HG03432 (cell line): ENCODE measurements at regions not wholly inside any gene's neighbourhood (a gene's known extent, or its start where the extent isn't known, plus 50 kb on each side); places are given as distances from the start of the nearest gene placed in this dataset.

Experiments
- ATAC-seq: cut with Tn5 transposase; IDR thresholded peaks from one replicate; pipeline ENCODE4 v1.9.1; 2021; ENCODE audit warnings: mild to moderate bottlenecking, moderate library complexity; ENCODE audit not compliant: unreplicated experiment

- no peak for ATAC-seq
These were observed 213.2 kb upstream of the FOXN3 start for GRCh38 chr14:89630101-89630829.

DNA sequence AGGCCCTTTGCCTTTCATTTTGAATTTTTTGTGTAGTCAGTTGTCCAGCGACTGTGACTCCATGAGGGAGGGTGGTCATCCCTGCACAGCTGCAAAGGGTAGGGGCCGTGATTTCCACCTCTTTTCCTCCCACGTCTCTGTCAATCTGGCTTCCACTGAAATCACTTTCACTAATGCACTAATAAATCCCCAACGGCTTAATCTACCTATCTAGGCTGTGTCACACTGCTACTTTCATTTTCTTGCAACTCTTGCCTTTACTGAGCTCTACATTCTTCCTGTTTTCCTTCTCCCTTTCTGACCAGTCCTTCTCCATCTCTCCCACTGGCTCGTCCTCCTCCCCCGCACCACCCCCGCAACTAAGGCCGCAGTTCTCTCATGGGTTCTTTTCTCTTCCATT is 212.3 kb upstream of the FOXN3 start:
- no peak for ATAC-seq

GRCh38 chr14:89628521-89628920 is 211.5 kb upstream of the FOXN3 start:
- ATAC-seq, result no peak

- ATAC-seq, result peak; percentile 38
These were observed 209.3 kb upstream of the FOXN3 start for GRCh38 chr14:89626233-89626806.

DNA sequence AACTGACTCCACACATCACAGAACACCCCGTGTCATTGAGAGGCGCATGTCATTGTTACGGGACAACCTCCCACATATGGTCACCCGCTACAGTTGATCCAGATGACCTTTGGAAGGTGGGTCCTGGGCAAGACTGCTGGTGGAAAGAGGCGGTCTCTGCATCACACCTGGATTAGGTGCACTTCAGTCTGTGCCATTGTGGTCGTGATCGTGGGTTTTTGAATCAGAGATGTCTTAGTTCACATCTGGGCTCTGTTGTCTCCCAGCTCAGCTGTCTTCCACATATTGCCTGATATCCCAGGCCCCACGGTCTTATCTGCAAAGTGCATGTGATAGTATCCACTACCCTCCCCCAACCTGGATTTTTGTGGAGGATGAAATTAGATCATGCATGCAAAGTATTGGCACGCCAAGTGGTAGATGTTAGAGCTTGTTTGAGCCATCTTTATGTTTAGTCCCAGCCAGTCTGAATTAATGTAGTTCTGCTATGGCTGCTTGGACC is 208.7 kb upstream of the FOXN3 start:
- ATAC-seq, result no peak

- no peak for ATAC-seq
These were observed 208.2 kb upstream of the FOXN3 start for GRCh38 chr14:89625244-89625713.

GRCh38 chr14:89624500-89625156 is 207.6 kb upstream of the FOXN3 start:
- no peak for ATAC-seq

DNA sequence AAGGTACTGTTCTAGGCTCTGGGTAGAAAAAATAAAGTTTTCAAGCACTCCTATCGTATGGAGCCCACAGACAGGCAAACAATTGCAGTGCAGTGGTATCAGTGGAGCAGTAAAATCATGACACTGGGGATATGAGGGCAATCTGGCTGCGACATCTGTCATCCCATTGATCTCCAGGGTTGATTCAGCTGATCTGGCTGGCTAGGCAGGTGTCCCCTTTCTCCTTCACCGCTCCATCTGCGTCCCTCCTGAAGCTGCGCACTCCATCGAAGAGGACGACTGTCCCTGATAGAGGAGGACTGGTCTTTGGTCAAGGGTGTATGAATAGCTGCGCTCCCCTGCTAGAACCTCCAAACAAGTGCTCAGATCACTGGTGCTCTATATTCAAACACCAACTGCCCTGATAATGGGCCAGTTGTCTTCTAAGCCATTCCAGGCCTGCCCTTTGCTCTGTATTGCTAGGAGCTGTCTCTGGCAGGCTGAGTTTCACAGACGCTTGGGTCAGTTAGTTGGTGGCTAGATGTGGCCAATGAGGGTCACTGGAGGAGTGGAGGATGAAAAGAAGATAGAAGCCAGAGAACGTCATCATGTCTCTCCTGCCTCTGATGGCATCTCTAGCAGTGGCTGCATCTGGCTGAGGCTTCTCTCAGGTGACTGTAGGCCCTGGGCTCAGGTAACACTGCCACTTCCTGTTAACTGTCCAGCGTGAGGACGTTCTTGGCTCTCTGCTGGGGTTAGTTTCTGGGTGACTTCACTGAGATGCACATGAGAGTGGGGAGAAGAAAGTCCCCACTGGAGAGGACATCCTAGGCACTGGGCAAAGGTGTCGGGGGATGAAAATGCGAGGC is 205.0 kb upstream of the FOXN3 start:
- no peak for ATAC-seq

GRCh38 chr14:89621009-89621421 is 204.0 kb upstream of the FOXN3 start:
- ATAC-seq, result no peak

GRCh38 chr14:89620436-89620835 is 203.4 kb upstream of the FOXN3 start:
- no peak for ATAC-seq

GRCh38 chr14:89619596-89619995 is 202.6 kb upstream of the FOXN3 start:
- no peak for ATAC-seq

DNA sequence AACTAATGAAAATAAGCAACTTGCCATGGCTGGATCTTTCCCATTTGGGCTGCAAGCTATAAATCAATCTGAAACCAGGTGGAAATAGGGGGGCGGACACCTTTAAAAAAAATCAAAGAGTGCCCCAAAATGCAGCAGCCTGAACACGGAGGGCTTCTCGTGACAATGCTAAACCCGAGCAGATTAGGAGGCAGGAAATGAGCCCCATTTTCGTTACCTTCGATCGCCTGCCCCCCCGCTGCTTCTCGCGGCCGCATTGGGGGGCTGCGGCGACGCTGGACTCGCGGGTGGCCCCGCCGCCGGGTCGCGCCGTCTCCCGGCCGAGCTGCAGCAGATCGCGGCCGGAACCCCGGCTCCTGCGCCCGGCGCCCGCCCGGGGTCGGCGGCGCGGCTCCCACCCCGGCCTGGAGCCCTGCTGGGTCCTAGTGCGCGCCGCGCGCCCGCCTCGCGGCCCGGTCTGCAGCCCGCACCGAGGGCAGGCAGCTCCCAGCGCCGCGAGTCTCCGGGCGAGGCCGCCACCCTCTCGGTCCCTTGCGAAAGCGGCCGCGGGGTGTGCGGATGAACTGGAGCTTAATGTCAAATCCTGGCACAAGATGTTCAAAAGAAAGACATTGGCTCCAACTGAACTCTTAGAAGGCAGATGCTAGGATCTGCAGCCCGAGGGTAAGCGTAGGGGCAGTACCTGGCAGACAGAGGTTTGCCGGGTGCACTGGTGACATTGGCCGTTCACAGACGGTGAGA is 201.9 kb upstream of the FOXN3 start:
- ATAC-seq, result peak; percentile 73

DNA sequence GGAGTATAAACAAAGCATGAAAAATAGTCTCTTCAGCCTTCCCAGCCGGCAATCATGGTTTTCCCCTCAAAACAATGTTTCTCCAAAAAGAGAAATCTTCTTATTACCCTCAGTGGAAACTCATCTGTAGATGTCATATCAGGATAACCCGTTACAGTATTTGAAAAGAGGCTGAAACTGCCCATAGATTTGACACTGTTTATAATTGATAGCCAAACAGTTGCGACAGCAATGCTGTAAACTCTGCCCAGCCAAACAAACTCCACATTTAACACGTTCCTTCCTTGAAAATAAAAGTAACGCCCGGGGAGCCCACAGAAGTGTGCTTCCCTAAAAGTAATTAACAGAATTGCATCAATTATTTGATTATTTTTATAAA is 201.3 kb upstream of the FOXN3 start:
- no peak for ATAC-seq

DNA sequence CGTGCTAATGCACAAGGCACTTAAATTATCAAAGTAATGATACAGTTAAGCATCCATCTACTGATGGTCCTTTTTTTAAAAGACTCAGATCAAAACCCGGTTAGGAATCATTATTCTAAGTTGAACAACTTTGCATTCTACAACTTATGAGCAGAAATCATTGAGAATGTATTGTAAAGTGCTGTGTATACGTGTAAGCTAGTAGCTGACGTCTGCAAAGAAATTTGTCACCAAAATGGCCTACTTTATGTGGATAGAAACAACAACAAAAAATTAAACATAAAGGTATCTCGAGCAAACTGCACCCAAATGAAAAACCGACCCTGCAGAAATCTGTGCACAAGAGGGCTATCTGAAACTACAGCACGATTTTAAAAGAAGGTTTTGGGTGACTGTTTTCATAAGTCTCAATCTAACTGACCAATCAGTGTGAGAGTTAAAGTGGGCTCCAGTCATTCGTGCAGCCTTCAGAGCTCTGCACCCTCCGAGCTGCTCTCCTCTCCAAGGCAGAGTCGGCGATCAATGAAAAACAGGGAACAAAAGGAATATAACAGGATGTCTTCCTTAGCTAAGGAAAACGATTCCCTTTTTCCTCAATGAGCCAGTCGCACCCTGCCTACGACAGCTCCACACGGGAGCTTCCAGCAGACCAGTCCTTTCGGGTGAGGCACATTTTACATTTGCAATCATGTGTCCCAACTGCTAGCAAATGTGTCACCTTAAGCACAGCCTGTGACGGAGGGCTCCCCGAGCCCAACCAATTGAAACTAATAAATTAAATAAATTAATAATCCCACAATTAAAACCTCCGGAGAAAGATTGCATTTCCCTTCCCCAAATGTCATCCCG is 200.7 kb upstream of the FOXN3 start:
- ATAC-seq, result peak; percentile 24

DNA sequence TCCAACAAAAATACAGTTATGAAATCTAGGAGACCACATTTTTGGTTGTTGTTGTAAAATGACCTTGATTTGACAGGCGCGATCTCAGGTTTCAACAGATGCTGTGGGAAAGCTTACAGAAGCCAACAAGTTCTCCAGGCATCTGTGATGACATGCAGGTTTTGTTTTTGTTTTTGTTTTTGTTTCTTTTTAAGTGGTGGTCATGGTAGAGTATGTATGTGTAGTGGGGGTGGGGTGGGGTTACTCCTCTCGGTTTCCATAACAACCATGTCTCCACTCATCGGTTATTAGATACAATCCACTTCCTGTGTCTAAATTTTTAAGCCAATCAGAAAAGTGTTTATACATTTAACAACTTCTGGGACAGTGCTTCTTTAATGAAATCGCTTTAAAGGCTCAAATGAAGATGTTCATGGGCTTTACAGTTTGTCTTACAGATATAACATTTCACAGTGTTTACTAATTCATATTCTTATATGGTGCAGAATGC is 199.9 kb upstream of the FOXN3 start:
- ATAC-seq, result peak; percentile 56

DNA sequence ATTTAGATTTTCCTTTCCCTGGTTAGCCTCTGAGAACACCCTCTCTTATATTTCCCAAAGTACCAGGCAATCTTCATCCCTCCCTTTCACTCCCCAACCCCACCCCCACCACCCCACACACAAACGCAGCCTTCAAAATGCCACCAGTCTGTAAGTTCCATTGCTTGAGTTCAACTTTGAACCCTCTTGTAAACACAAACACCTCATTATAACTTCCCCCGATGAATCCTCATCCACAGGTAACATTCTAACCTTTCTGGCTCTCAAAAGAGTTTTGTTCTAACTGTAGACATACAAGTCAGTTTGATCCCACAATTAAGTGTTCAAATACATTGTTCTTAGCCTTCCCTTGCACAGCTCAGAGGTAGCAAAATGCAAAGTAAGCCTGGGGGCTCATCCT is 199.4 kb upstream of the FOXN3 start:
- ATAC-seq, result no peak

GRCh38 chr14:89615421-89615820 is 198.4 kb upstream of the FOXN3 start:
- no peak for ATAC-seq

DNA sequence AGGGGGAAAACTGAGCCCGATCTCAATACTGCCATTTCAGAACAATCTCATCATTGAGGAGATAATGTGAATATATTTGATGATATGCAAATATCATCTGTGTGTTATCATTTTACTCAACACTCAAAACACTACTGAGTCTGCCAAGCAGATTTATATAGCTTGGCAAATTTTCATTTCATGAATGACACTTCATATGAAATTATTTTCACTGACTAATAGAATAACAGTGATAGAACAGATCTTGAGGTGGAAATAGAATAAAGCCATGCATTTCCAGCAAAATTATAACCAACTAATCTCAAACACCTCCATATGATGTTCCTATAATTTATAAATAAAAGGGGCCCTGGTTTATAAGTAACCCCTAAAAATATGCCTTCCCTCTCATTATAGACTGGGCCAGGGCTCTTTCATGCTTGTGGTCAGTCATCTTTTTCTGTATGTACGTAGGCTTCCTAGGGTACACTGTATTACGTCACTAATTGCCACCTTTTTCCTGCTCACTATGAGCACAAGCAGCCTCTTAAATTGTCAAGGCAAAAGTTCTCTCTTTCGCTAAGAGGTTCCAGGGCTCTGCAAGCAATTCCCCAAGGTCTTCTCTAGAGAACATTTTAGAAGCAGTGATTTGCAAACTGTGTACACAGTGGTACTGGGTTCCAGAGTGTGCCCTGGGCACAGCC is 197.1 kb upstream of the FOXN3 start:
- no peak for ATAC-seq
